ENCODE measurements at regions not wholly inside any gene's neighbourhood (a gene's known extent, or its start where the extent isn't known, plus 50 kb on each side); places are given as distances from the start of the nearest gene placed in this dataset.

- TF ChIP-seq KMT2A (CRISPR knock-in tag; IDR thresholded peaks at IDR 0.05), result no peak
- no peak for TF ChIP-seq HDAC6 (IDR thresholded peaks at IDR 0.05; ENCODE audit: low read depth, low read length)
- TF ChIP-seq ZNF296 (CRISPR knock-in tag; conservative IDR thresholded peaks at IDR 0.05), result no peak
- no peak for TF ChIP-seq NR0B2 (CRISPR knock-in tag; IDR thresholded peaks at IDR 0.05)
- no peak for TF ChIP-seq HNRNPL (IDR thresholded peaks at IDR 0.05; ENCODE audit: low read depth, low read length)
- no peak for TF ChIP-seq SOX13 (IDR thresholded peaks at IDR 0.05)
- TF ChIP-seq SOX13 (CRISPR knock-in tag; conservative IDR thresholded peaks at IDR 0.05 in 1 of 2, IDR thresholded peaks at IDR 0.05 in 1 of 2), result no peak
- TF ChIP-seq ZBTB1 (CRISPR knock-in tag; IDR thresholded peaks at IDR 0.05; ENCODE audit: borderline replicate concordance), result no peak
- TF ChIP-seq SMAD3 (CRISPR knock-in tag; IDR thresholded peaks at IDR 0.05), result no peak
These were observed 79.6 kb upstream of the ERG start (continued) for GRCh38 chr21:38577887-38578286.

- CTCF ChIA-PET (ENCODE audit: low intra/inter-chr PET ratio, low total read pairs), result no interaction called here
- intact Hi-C loops (cut with micrococcal nuclease; ENCODE audit: unreplicated experiment) (no loop called here), in situ Hi-C loops (cut with HindIII; ENCODE audit: extremely low pct_ligation_motif_present, low pct_unique_long_range_greater_than_20kb) (no loop called here)
- POLR2A ChIA-PET, result no interaction called here
- Histone ChIP-seq H3K79me2 (ENCODE audit: insufficient read depth, low read length) (no peaks in the 10 kb centered on the region), H3K9me3 (ENCODE audit: low read length) (no peaks in the 10 kb centered on the region), H4K20me1 (ENCODE audit: insufficient read depth, low read length) (no peaks in the 10 kb centered on the region), H2AFZ (ENCODE audit: low read length) (no peak overlapping the region), H3K4me3 (replicated peaks in 1 of 3; ENCODE audit: insufficient read depth in 1 of 3, low read depth in 2 of 3, low read length in 3 of 3) (no peak overlapping the region), H3K4me1 (ENCODE audit: insufficient read depth, low read length) (peaks cover 11% of the 10 kb centered on the region), H3K9ac (ENCODE audit: insufficient read depth, low read depth, low read length) (no peak overlapping the region), H3K27me3 (ENCODE audit: control insufficient read depth in 1 of 2, insufficient read depth in 2 of 2, low read length in 2 of 2) (peaks cover 0 to 16% of the 10 kb centered on the region in 2 experiments; a peak in 4 of 5 replicates), H3K36me3 (replicated peaks in 1 of 2; ENCODE audit: control insufficient read depth in 1 of 2, insufficient read depth in 2 of 2, low read length in 2 of 2) (no peaks in the 10 kb centered on the region), H3K27ac (ENCODE audit: extremely low read length, insufficient read depth, low read length) (no peak overlapping the region), H3K4me2 (ENCODE audit: low read depth, low read length) (no peak overlapping the region)
- FAIRE-seq, result no peak
- 21% methylated on average over 2 of the region's 2 CpGs for WGBS (ENCODE audit: low lambda C conversion rate)
- no peak for DNase-seq (ENCODE audit: low spot score)
- TF ChIP-seq ZMYM4 (CRISPR knock-in tag; IDR thresholded peaks at IDR 0.05) (no peak), NFKB2 (CRISPR knock-in tag; IDR thresholded peaks at IDR 0.05; ENCODE audit: borderline replicate concordance) (no peak), ZMAT3 (CRISPR knock-in tag; conservative IDR thresholded peaks at IDR 0.05) (no peak), CREM (IDR thresholded peaks at IDR 0.05) (no peak), CREM (CRISPR knock-in tag; IDR thresholded peaks at IDR 0.05) (no peak), E2F1 (CRISPR knock-in tag; IDR thresholded peaks at IDR 0.05) (no peak), ZNF639 (CRISPR knock-in tag; conservative IDR thresholded peaks at IDR 0.05) (no peak)
- no peak for ATAC-seq
- no TSS peak for BruUV-seq (replicated peaks)
These were observed 92.4 kb upstream of the ERG start for GRCh38 chr21:38590449-38591217.
